CD4-positive, alpha-beta T cell (primary cell): ENCODE measurements at regions not wholly inside any gene's neighbourhood (a gene's known extent, or its start where the extent isn't known, plus 50 kb on each side); places are given as distances from the start of the nearest gene placed in this dataset.
"Not testable (repeated sequence)": the region's sequence is repeated elsewhere in the genome, so short reads cannot be mapped to it uniquely, and the experiment has no call there.

Source experiments
- ATAC-seq: fragments of 200-7000 bp; cut with Tn5 transposase; one replicate; pipeline ENCODE4 v1.10.0; 2022; ENCODE audit warnings: mild to moderate bottlenecking; ENCODE audit not compliant: poor library complexity
- CTCF ChIA-PET: fragments of 350-600 bp; sonication (Branson Sonifier 250); formaldehyde crosslinking; loops from one replicate; lab custom pipeline; 2021; ENCODE audit warnings: antibody characterized with exemption, inconsistent platforms; lab: Charles Lee
- POLR2A ChIA-PET: fragments of 350-600 bp; sonication (Branson Sonifier 250); formaldehyde crosslinking; loops from one replicate; lab custom pipeline; 2021; ENCODE audit warnings: antibody characterized with exemption, inconsistent platforms; lab: Charles Lee
- DNase-seq, 14 experiments: peaks; one replicate each; pipeline ENCODE4 v3.0.0-alpha.2; 2013 to 2020; ENCODE audit warnings: mixed read lengths in 2 of 14
- H3K27ac ChIP-seq, 2 donors: one replicate each; pipeline versions ENCODE4 v1.5.1 to v1.7.0; 2013; ENCODE audit warnings: low read length in 2 of 2, low read depth in 1 of 2, mild to moderate bottlenecking in 1 of 2
- H3K27me3 ChIP-seq, 2 experiments: 1 replicate in 1 of 2; 2 replicates in 1 of 2; pipeline versions ENCODE4 v1.6.1 to v1.7.0; 2013; ENCODE audit warnings: low read length in 2 of 2, control low read depth in 1 of 2, mild to moderate bottlenecking in 1 of 2, moderate library complexity in 1 of 2; ENCODE audit not compliant: insufficient read depth in 2 of 2, control insufficient read depth in 1 of 2
- H3K36me3 ChIP-seq: one replicate; pipeline ENCODE4 v1.6.1; 2013; ENCODE audit warnings: low read length, control low read depth; ENCODE audit not compliant: insufficient read depth
- H3K4me1 ChIP-seq: one replicate; pipeline ENCODE4 v1.6.1; 2013; ENCODE audit warnings: low read length, control low read depth; ENCODE audit not compliant: insufficient read depth
- H3K4me3 ChIP-seq: one replicate; pipeline ENCODE4 v1.5.1; 2013; ENCODE audit warnings: mild to moderate bottlenecking, low read length, moderate library complexity
- H3K9me3 ChIP-seq, 2 experiments: 1 replicate in 1 of 2; 2 replicates in 1 of 2; pipeline versions ENCODE4 v1.6.1 to v1.7.0; 2013; ENCODE audit warnings: low read length in 2 of 2, mild to moderate bottlenecking in 2 of 2, control low read depth in 1 of 2, moderate library complexity in 1 of 2; ENCODE audit not compliant: control insufficient read depth in 1 of 2, insufficient read depth in 1 of 2
- H3K27ac Mint-ChIP-seq: one replicate; pipeline ENCODE4 v1.8.0; 2020; ENCODE audit warnings: mixed read lengths
- H3K27me3 Mint-ChIP-seq: one replicate; pipeline ENCODE4 v1.8.0; 2021; ENCODE audit warnings: mixed read lengths
- H3K36me3 Mint-ChIP-seq: one replicate; pipeline ENCODE4 v1.8.0; 2021; ENCODE audit warnings: low read depth, mixed read lengths
- H3K4me1 Mint-ChIP-seq: one replicate; pipeline ENCODE4 v1.8.0; 2021; ENCODE audit warnings: low read depth, mixed read lengths
- H3K4me3 Mint-ChIP-seq: one replicate; pipeline ENCODE4 v1.8.0; 2020; ENCODE audit warnings: mild to moderate bottlenecking, mixed read lengths
- H3K9me3 Mint-ChIP-seq: one replicate; pipeline ENCODE4 v1.8.0; 2020; ENCODE audit warnings: mixed read lengths
- CTCF ChIP-seq: fragments of 200-600 bp; IDR thresholded peaks from one replicate; pipeline ENCODE4 v1.8.0; 2022; ENCODE audit warnings: antibody characterized with exemption, mild to moderate bottlenecking
- intact Hi-C, 2 experiments: fragments of 100-400 bp; cut with DNase I in 1 of 2; cut with micrococcal nuclease in 1 of 2; formaldehyde crosslinking; loops; one replicate each; pipeline versions ENCODE4 v1.15.1 to v1.9.0; 2023 to 2025; cut with DNase I, micrococcal nuclease

DNA sequence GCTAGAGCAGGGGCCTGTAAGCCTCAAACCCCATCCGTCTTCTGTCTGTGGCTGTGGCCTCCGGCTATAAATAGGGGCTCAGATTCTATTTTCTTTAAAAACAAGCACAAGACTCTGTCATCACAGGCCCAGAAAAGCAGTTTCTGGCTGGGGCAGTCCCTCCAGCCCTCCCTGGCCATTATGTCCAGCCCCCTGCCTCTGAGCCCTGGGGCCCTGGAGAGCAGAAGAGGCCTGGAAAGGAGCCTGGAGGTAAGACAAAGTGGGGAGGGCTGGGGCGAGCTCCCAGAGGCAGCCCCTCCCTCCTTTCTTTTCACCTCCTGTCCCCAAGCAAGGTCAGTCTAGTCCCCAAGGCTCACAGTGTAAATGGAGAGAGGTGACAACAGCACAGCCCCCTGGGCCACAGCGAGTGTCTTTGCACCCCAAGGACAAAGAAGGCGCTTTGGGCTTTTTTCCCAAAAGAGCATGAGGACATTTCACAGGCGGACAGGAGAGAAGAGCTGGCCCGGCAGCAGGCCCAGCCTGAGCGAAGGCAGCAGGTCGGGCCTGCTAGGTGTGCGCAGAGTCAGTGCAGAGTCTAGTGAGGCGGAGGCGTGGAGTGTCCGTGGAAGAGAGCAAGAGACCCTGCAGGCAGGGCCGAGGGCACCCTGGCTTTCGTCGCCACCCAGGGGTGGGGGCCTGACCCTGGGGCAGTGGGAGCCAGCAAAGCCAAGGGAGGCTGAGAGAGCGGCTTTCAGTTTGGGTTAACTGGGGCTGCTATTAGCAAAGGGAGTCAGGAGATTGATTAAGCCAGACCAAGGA is 188.3 kb downstream of the TBC1D2B start:
- no peaks in the 10 kb centered on the region for H3K9me3 ChIP-seq
- no peaks in the 10 kb centered on the region for H3K4me1 Mint-ChIP-seq
- intact Hi-C loops, result no loop called here
- no peak overlapping the region for H3K27ac ChIP-seq
- ChIA-PET POLR2A (no interaction called here), CTCF (no interaction called here)
- no peak for TF ChIP-seq CTCF
- no peak overlapping the region for H3K4me3 Mint-ChIP-seq
- no peaks in the 10 kb centered on the region for H3K36me3 Mint-ChIP-seq
- ATAC-seq (no peak), DNase-seq (no peak)
- H3K36me3 ChIP-seq, result no peaks in the 10 kb centered on the region
- no peaks in the 10 kb centered on the region for H3K27me3 ChIP-seq
- no peak overlapping the region for H3K4me3 ChIP-seq
- H3K9me3 Mint-ChIP-seq, result no peaks in the 10 kb centered on the region
- no peaks in the 10 kb centered on the region for H3K4me1 ChIP-seq
- H3K27ac Mint-ChIP-seq, result no peak overlapping the region
- no peaks in the 10 kb centered on the region for H3K27me3 Mint-ChIP-seq

DNA sequence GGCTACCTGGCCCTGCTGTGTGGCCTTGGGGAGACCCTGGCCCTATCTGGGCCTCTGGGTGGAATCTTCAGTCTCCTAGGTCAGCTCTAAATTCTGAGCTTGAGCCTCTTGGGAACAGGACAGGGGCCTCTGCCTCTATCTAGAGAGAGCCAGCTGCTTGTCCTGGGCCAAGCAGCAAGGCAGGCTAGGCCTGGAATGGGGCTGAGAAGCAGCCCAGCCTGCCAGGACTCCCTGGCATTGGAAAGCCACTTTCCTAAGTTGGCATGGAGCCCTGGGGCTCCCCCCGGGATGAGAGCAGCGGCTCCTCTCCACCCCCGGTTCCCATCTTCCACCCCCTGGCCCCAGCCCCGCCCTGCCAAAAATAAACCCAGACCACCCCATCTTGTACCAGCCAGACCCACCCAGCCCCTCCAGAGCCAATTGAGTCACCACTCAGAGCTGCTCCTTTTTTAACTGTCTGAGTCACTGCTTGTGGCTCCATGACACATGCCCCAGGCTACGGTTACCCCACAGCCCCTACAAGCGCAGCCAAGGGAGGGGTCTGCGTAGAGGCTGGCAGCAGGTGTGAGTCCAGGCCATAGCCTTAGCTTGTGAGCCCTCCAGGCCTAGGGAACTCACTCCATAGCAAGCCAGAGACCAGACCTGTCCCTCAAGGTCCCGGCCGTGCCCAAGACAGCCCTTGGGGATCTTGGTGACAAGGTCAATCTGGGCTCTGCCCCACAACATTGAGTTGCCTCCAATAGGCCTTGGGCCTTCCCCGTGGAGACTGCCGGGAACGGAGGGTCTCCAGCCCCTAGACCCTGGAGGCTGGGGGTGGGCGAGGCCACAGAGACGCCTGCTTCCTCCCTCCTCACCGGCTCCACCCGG is 189.7 kb downstream of the TBC1D2B start:
- H3K36me3 ChIP-seq, H3K27ac Mint-ChIP-seq, H3K4me1 Mint-ChIP-seq, H3K27ac ChIP-seq, DNase-seq, H3K4me3 Mint-ChIP-seq, H3K4me1 ChIP-seq, intact Hi-C loops, H3K36me3 Mint-ChIP-seq, CTCF ChIA-PET, H3K9me3 Mint-ChIP-seq, ATAC-seq, H3K4me3 ChIP-seq, H3K27me3 ChIP-seq, H3K27me3 Mint-ChIP-seq, POLR2A ChIA-PET, H3K9me3 ChIP-seq: not testable (repeated sequence)

GRCh38 chr15:77886805-77887448 is 190.6 kb downstream of the TBC1D2B start:
- H3K27ac Mint-ChIP-seq, result no peak overlapping the region
- no peaks in the 10 kb centered on the region for H3K36me3 ChIP-seq
- H3K4me3 ChIP-seq, result no peak overlapping the region
- POLR2A ChIA-PET, result no interaction called here
- H3K9me3 Mint-ChIP-seq, result no peaks in the 10 kb centered on the region
- H3K4me3 Mint-ChIP-seq, result no peak overlapping the region
- no peaks in the 10 kb centered on the region for H3K9me3 ChIP-seq
- no peak for TF ChIP-seq CTCF
- no peak overlapping the region for H3K27ac ChIP-seq
- H3K27me3 Mint-ChIP-seq, result no peaks in the 10 kb centered on the region
- CTCF ChIA-PET, result no interaction called here
- H3K4me1 Mint-ChIP-seq, result no peaks in the 10 kb centered on the region
- ATAC-seq (no peak), DNase-seq (no peak)
- intact Hi-C loops, result loop anchor here in 1 of 2 experiments (1.0 kb wide), 1 partner anchor 29 kb away; no protein-coding TSS in a partner anchor
- H3K36me3 Mint-ChIP-seq, result no peaks in the 10 kb centered on the region
- H3K4me1 ChIP-seq, result no peaks in the 10 kb centered on the region
- H3K27me3 ChIP-seq, result no peaks in the 10 kb centered on the region

- ATAC-seq, H3K36me3 Mint-ChIP-seq, H3K27ac Mint-ChIP-seq, H3K4me3 ChIP-seq, DNase-seq, H3K4me1 ChIP-seq, H3K9me3 Mint-ChIP-seq, H3K27me3 Mint-ChIP-seq, H3K36me3 ChIP-seq, H3K27me3 ChIP-seq, H3K9me3 ChIP-seq, H3K27ac ChIP-seq, POLR2A ChIA-PET, H3K4me1 Mint-ChIP-seq, H3K4me3 Mint-ChIP-seq, CTCF ChIA-PET: not testable (repeated sequence)
- intact Hi-C loops, result loop anchor here in 1 of 2 experiments (1.0 kb wide), 1 partner anchor 28 kb away; no protein-coding TSS in a partner anchor
These were observed 191.5 kb downstream of the TBC1D2B start for GRCh38 chr15:77885877-77886500.

- ATAC-seq, H3K4me3 ChIP-seq, H3K4me1 ChIP-seq, H3K36me3 ChIP-seq, H3K27ac ChIP-seq, intact Hi-C loops, H3K27me3 ChIP-seq, H3K4me3 Mint-ChIP-seq, H3K27ac Mint-ChIP-seq, H3K9me3 ChIP-seq, H3K9me3 Mint-ChIP-seq, DNase-seq, H3K36me3 Mint-ChIP-seq, POLR2A ChIA-PET, H3K27me3 Mint-ChIP-seq, CTCF ChIA-PET, H3K4me1 Mint-ChIP-seq: not testable (repeated sequence)
These were observed 194.5 kb downstream of the TBC1D2B start for GRCh38 chr15:77883012-77883411.
